Astrocyte (in vitro differentiated cells and primary cell): ENCODE measurements at regions not wholly inside any gene's neighbourhood (a gene's known extent, or its start where the extent isn't known, plus 50 kb on each side); places are given as distances from the start of the nearest gene placed in this dataset.
"Not testable (repeated sequence)": the region's sequence is repeated elsewhere in the genome, so short reads cannot be mapped to it uniquely, and the experiment has no call there.

Experiments
- DNase-seq: peaks from one replicate; pipeline ENCODE4 v3.0.0-alpha.2; 2010; ENCODE audit warnings: low read depth
- FAIRE-seq: peaks from 2 replicates; lab custom pipeline; 2011; peaks lifted over from hg19 to GRCh38; lab: Jason Lieb, UNC
- H2AFZ ChIP-seq: 2 replicates; pipeline ENCODE4 v1.6.0; 2012; ENCODE audit warnings: low read depth, low read length, inconsistent platforms
- H3K27ac ChIP-seq: 2 replicates; pipeline ENCODE4 v1.5.1; 2011; ENCODE audit warnings: low read depth, low read length, inconsistent platforms
- H3K27me3 ChIP-seq: 2 replicates; pipeline ENCODE4 v1.6.0; 2011; ENCODE audit warnings: low read length, inconsistent platforms; ENCODE audit not compliant: insufficient read depth
- H3K36me3 ChIP-seq: 2 replicates; pipeline ENCODE4 v1.5.1; 2011; ENCODE audit warnings: low read length, inconsistent platforms; ENCODE audit not compliant: insufficient read depth
- H3K4me1 ChIP-seq: 2 replicates; pipeline ENCODE4 v1.5.1; 2011; ENCODE audit warnings: low read length, inconsistent platforms; ENCODE audit not compliant: insufficient read depth
- H3K4me2 ChIP-seq: 2 replicates; pipeline ENCODE4 v1.6.0; 2012; ENCODE audit warnings: low read length, inconsistent platforms
- H3K4me3 ChIP-seq: 2 replicates; pipeline ENCODE4 v1.5.1; 2011; ENCODE audit warnings: low read depth, mild to moderate bottlenecking, low read length, inconsistent platforms; ENCODE audit not compliant: insufficient read depth
- H3K79me2 ChIP-seq: 2 replicates; pipeline ENCODE4 v1.6.0; 2012; ENCODE audit warnings: mild to moderate bottlenecking, low read length, inconsistent platforms; ENCODE audit not compliant: insufficient read depth
- H3K9ac ChIP-seq: 2 replicates; pipeline ENCODE4 v1.6.0; 2012; ENCODE audit warnings: mild to moderate bottlenecking, low read length, inconsistent platforms
- H3K9me3 ChIP-seq: 2 replicates; pipeline ENCODE4 v1.5.1; 2012; ENCODE audit warnings: low read depth, mild to moderate bottlenecking, low read length, inconsistent platforms; ENCODE audit not compliant: insufficient read depth
- H4K20me1 ChIP-seq: 2 replicates; pipeline ENCODE4 v1.6.0; 2012; ENCODE audit warnings: low read length, inconsistent platforms; ENCODE audit not compliant: insufficient read depth
- H3K27ac Mint-ChIP-seq: one replicate; pipeline ENCODE4 v1.8.0; 2021; ENCODE audit warnings: mild to moderate bottlenecking, mixed read lengths; ENCODE audit not compliant: unreplicated experiment
- H3K27me3 Mint-ChIP-seq: one replicate; pipeline ENCODE4 v1.8.0; 2021; ENCODE audit warnings: low read depth, mixed read lengths; ENCODE audit not compliant: unreplicated experiment
- H3K36me3 Mint-ChIP-seq: one replicate; pipeline ENCODE4 v1.8.0; 2021; ENCODE audit warnings: low read depth, mixed read lengths; ENCODE audit not compliant: unreplicated experiment
- H3K4me1 Mint-ChIP-seq: one replicate; pipeline ENCODE4 v1.8.0; 2021; ENCODE audit warnings: low read depth, mixed read lengths; ENCODE audit not compliant: unreplicated experiment
- H3K4me3 Mint-ChIP-seq: one replicate; pipeline ENCODE4 v1.8.0; 2021; ENCODE audit warnings: mild to moderate bottlenecking, moderate library complexity, mixed read lengths; ENCODE audit not compliant: unreplicated experiment
- H3K9me3 Mint-ChIP-seq: one replicate; pipeline ENCODE4 v1.8.0; 2021; ENCODE audit warnings: mild to moderate bottlenecking, mixed read lengths; ENCODE audit not compliant: unreplicated experiment
- EZH2 ChIP-seq: IDR thresholded peaks from 2 replicates; pipeline ENCODE4 v1.6.1; 2012; ENCODE audit warnings: mild to moderate bottlenecking, low read length, inconsistent platforms; ENCODE audit not compliant: insufficient read depth
- TF ChIP-seq, protein P1 (sequence below): IDR thresholded peaks from 2 replicates; pipeline ENCODE4 v1.5.1; 2011; ENCODE audit warnings: low read depth, mild to moderate bottlenecking, inconsistent platforms, low read length, moderate library complexity; ENCODE audit not compliant: insufficient read depth

DNA sequence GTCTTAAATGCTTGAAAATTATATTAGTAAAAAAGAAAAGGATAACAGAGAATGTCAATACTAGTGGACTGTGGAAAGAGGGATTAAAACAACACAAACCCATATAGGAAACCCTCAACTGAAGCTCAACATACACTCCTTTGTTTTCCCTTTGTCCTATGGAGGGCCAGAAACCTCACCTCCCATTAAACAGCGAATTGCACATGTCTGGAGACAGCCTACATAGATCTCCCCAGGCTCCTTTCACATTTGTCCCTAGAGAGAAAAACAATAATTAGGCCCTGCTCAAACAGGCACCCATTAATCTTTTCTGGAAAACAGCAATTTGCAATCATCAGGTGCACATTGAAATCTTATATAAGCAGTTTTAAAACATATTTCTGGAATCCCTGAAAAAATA, 87.6 kb upstream of the SEMA3D start:
- Mint-ChIP-seq H3K4me3 (no peak overlapping the region), H3K9me3 (no peaks in the 10 kb centered on the region), H3K27ac (no peak overlapping the region), H3K36me3 (no peaks in the 10 kb centered on the region), H3K27me3 (peaks cover 4% of the 10 kb centered on the region), H3K4me1 (no peaks in the 10 kb centered on the region)
- no peaks in the 10 kb centered on the region for H4K20me1 ChIP-seq
- no peaks in the 10 kb centered on the region for H3K9me3 ChIP-seq
- H3K4me3 ChIP-seq = no peak overlapping the region
- H2AFZ ChIP-seq = no peak overlapping the region
- no peaks in the 10 kb centered on the region for H3K4me1 ChIP-seq
- no peaks in the 10 kb centered on the region for H3K27me3 ChIP-seq
- H3K9ac ChIP-seq = no peak overlapping the region
- no peaks in the 10 kb centered on the region for H3K79me2 ChIP-seq
- H3K27ac ChIP-seq = no peak overlapping the region
- H3K36me3 ChIP-seq = no peaks in the 10 kb centered on the region
- TF ChIP-seq EZH2 = no peak
- TF ChIP-seq, protein P1, sequence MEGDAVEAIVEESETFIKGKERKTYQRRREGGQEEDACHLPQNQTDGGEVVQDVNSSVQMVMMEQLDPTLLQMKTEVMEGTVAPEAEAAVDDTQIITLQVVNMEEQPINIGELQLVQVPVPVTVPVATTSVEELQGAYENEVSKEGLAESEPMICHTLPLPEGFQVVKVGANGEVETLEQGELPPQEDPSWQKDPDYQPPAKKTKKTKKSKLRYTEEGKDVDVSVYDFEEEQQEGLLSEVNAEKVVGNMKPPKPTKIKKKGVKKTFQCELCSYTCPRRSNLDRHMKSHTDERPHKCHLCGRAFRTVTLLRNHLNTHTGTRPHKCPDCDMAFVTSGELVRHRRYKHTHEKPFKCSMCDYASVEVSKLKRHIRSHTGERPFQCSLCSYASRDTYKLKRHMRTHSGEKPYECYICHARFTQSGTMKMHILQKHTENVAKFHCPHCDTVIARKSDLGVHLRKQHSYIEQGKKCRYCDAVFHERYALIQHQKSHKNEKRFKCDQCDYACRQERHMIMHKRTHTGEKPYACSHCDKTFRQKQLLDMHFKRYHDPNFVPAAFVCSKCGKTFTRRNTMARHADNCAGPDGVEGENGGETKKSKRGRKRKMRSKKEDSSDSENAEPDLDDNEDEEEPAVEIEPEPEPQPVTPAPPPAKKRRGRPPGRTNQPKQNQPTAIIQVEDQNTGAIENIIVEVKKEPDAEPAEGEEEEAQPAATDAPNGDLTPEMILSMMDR = no peak
- no peak for DNase-seq
- H3K4me2 ChIP-seq = no peak overlapping the region
- FAIRE-seq = no peak

DNA sequence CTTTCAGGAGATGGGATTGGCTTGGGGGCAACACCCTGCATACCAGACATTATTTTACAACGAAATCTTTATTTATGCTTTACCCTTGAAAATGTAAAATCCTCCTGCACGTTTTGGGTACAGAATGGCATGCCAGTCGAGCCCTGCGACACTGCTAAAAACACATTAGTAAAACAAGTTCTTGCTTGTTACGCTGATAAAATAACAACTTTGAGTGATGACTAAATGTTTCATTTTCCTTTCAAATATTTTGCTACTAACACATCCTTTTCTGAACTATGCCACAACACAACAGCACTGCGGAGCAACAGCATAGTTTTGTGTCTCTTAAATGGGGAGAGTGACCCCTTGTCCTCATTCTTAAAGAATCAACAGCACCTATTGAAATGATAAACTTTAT, 76.0 kb upstream of the SEMA3D start:
- no peaks in the 10 kb centered on the region for H3K36me3 ChIP-seq
- TF ChIP-seq, protein P1 = no peak
- TF ChIP-seq EZH2 = no peak
- H3K4me1 Mint-ChIP-seq = peaks cover 6% of the 10 kb centered on the region
- H3K9me3 ChIP-seq = no peaks in the 10 kb centered on the region
- no peak overlapping the region for H3K9ac ChIP-seq
- H3K4me2 ChIP-seq = peak overlapping the region; percentile 11
- DNase-seq (no peak), FAIRE-seq (no peak)
- H4K20me1 ChIP-seq = no peaks in the 10 kb centered on the region
- no peak overlapping the region for H3K4me3 Mint-ChIP-seq
- H2AFZ ChIP-seq = no peak overlapping the region
- no peaks in the 10 kb centered on the region for H3K4me1 ChIP-seq
- H3K27ac ChIP-seq = no peak overlapping the region
- no peaks in the 10 kb centered on the region for H3K27me3 Mint-ChIP-seq
- H3K36me3 Mint-ChIP-seq = no peaks in the 10 kb centered on the region
- H3K79me2 ChIP-seq = no peaks in the 10 kb centered on the region
- no peak overlapping the region for H3K27ac Mint-ChIP-seq
- H3K9me3 Mint-ChIP-seq = no peaks in the 10 kb centered on the region
- no peaks in the 10 kb centered on the region for H3K27me3 ChIP-seq
- no peak overlapping the region for H3K4me3 ChIP-seq

DNA sequence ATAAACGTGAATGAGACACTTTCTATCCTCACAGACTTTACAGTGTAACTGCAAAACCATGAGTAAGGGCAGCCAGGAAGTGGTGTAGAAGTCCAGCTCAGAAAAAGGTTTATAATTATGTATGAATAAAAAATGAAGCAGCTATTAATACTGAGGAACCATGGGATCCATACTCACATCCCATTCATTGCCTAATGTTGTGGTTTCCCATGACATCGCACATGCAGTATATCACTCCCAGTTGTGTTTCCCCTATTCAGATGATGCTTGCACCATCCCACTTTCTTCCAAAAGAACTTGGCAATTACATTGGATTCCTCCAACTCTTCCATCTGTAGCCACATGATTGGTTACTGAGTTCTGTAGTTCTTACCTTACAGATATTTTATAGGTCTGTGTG, 74.5 kb upstream of the SEMA3D start:
- Histone ChIP-seq H2AFZ (no peak overlapping the region), H4K20me1 (no peaks in the 10 kb centered on the region), H3K4me1 (no peaks in the 10 kb centered on the region), H3K4me2 (no peak overlapping the region), H3K79me2 (no peaks in the 10 kb centered on the region), H3K27me3 (no peaks in the 10 kb centered on the region), H3K9me3 (no peaks in the 10 kb centered on the region), H3K4me3 (no peak overlapping the region), H3K27ac (no peak overlapping the region), H3K36me3 (no peaks in the 10 kb centered on the region), H3K9ac (no peak overlapping the region)
- no peaks in the 10 kb centered on the region for H3K36me3 Mint-ChIP-seq
- peaks cover 6% of the 10 kb centered on the region for H3K4me1 Mint-ChIP-seq
- peak; percentile 1 for DNase-seq
- no peaks in the 10 kb centered on the region for H3K27me3 Mint-ChIP-seq
- H3K9me3 Mint-ChIP-seq = no peaks in the 10 kb centered on the region
- TF ChIP-seq EZH2 = no peak
- TF ChIP-seq, protein P1 = no peak
- no peak overlapping the region for H3K27ac Mint-ChIP-seq
- no peak overlapping the region for H3K4me3 Mint-ChIP-seq
- no peak for FAIRE-seq

DNA sequence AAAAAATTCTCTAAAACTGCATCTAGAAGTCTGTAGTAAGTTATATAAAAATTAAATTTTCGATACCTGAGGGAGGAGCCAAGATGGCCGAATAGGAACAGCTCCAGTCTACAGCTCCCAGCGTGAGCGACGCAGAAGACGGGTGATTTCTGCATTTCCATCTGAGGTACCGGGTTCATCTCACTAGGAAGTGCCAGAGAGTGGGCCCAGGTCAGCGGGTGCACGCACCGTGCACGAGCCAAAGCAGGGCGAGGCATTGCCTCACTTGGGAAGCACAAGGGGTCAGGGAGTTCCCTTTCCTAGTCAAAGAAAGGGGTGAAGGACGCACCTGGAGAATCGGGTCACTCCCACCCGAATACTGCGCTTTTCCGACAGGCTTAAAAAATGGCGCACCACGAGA, 62.9 kb upstream of the SEMA3D start:
- H4K20me1 ChIP-seq, H3K79me2 ChIP-seq, H3K4me1 Mint-ChIP-seq, H3K9me3 ChIP-seq, H3K4me2 ChIP-seq, FAIRE-seq, H3K9me3 Mint-ChIP-seq, H3K4me3 ChIP-seq, H3K27me3 Mint-ChIP-seq, H3K4me3 Mint-ChIP-seq, H3K36me3 Mint-ChIP-seq, H3K4me1 ChIP-seq, H2AFZ ChIP-seq, DNase-seq, H3K27ac Mint-ChIP-seq, H3K9ac ChIP-seq, H3K27me3 ChIP-seq, H3K27ac ChIP-seq, H3K36me3 ChIP-seq: not testable (repeated sequence)
